H54 (cell line): ENCODE measurements at regions not wholly inside any gene's neighbourhood (a gene's known extent, or its start where the extent isn't known, plus 50 kb on each side); places are given as distances from the start of the nearest gene placed in this dataset.

Source experiments
- DNase-seq: peaks from one replicate; pipeline ENCODE4 v3.0.0; 2011; ENCODE audit warnings: low spot score, mixed read lengths; ENCODE audit not compliant: insufficient read length
- FAIRE-seq: peaks from 3 replicates; lab custom pipeline; 2011; peaks lifted over from hg19 to GRCh38; lab: Jason Lieb, UNC
- POLR2A ChIP-seq: IDR thresholded peaks from 2 replicates; pipeline ENCODE4 v1.6.1; 2011; ENCODE audit warnings: low read depth, mild to moderate bottlenecking, low read length

GRCh38 chr6:43899830-43900229 is 129.8 kb downstream of the VEGFA start:
- FAIRE-seq (no peak), DNase-seq (no peak)
- TF ChIP-seq POLR2A = no peak

- DNase-seq (no peak), FAIRE-seq (no peak)
- no peak for TF ChIP-seq POLR2A
These were observed 128.5 kb downstream of the VEGFA start for GRCh38 chr6:43898358-43899131.

- no peak for DNase-seq
- no peak for TF ChIP-seq POLR2A
- FAIRE-seq = no peak
These were observed 127.7 kb downstream of the VEGFA start for GRCh38 chr6:43897571-43898302.

GRCh38 chr6:43896329-43897255 is 126.6 kb downstream of the VEGFA start:
- TF ChIP-seq POLR2A = no peak
- FAIRE-seq = no peak
- DNase-seq = no peak

- TF ChIP-seq POLR2A = no peak
- FAIRE-seq = no peak
- DNase-seq = no peak
These were observed 125.8 kb downstream of the VEGFA start for GRCh38 chr6:43895656-43896328.

- no peak for TF ChIP-seq POLR2A
- FAIRE-seq = no peak
These were observed 123.1 kb downstream of the VEGFA start for GRCh38 chr6:43893073-43893472.

GRCh38 chr6:43891072-43891870 is 121.3 kb downstream of the VEGFA start:
- FAIRE-seq = no peak
- no peak for TF ChIP-seq POLR2A
- no peak for DNase-seq

More at GRCh38 chr6:43893073-43893472, 123.1 kb downstream of the VEGFA start:
- DNase-seq = no peak

GRCh38 chr6:43890197-43891062 is 120.4 kb downstream of the VEGFA start:
- DNase-seq (no peak), FAIRE-seq (no peak)
- TF ChIP-seq POLR2A = no peak

- DNase-seq = no peak
- no peak for TF ChIP-seq POLR2A
- FAIRE-seq = no peak
These were observed 118.1 kb downstream of the VEGFA start for GRCh38 chr6:43887906-43888683.

- FAIRE-seq = no peak
- TF ChIP-seq POLR2A = no peak
- DNase-seq = peak; percentile 38
These were observed 117.4 kb downstream of the VEGFA start for GRCh38 chr6:43887340-43887858.
